AG09319 (cell line): ENCODE measurements at regions not wholly inside any gene's neighbourhood (a gene's known extent, or its start where the extent isn't known, plus 50 kb on each side); places are given as distances from the start of the nearest gene placed in this dataset.

Experiments
- DNase-seq: peaks from one replicate; pipeline ENCODE4 v3.0.0-alpha.2; 2010; ENCODE audit warnings: low read depth; ENCODE audit errors: extremely low read depth
- TF ChIP-seq, protein P1 (sequence below): IDR thresholded peaks from 2 replicates; pipeline ENCODE4 v1.5.1; 2011; ENCODE audit warnings: low read depth, mild to moderate bottlenecking, inconsistent platforms, low read length, moderate library complexity

- no peak for DNase-seq
- TF ChIP-seq, protein P1, sequence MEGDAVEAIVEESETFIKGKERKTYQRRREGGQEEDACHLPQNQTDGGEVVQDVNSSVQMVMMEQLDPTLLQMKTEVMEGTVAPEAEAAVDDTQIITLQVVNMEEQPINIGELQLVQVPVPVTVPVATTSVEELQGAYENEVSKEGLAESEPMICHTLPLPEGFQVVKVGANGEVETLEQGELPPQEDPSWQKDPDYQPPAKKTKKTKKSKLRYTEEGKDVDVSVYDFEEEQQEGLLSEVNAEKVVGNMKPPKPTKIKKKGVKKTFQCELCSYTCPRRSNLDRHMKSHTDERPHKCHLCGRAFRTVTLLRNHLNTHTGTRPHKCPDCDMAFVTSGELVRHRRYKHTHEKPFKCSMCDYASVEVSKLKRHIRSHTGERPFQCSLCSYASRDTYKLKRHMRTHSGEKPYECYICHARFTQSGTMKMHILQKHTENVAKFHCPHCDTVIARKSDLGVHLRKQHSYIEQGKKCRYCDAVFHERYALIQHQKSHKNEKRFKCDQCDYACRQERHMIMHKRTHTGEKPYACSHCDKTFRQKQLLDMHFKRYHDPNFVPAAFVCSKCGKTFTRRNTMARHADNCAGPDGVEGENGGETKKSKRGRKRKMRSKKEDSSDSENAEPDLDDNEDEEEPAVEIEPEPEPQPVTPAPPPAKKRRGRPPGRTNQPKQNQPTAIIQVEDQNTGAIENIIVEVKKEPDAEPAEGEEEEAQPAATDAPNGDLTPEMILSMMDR, result no peak
Measured at GRCh38 chrX:121932688-121933087, 885.3 kb downstream of the GLUD2 start.

DNA sequence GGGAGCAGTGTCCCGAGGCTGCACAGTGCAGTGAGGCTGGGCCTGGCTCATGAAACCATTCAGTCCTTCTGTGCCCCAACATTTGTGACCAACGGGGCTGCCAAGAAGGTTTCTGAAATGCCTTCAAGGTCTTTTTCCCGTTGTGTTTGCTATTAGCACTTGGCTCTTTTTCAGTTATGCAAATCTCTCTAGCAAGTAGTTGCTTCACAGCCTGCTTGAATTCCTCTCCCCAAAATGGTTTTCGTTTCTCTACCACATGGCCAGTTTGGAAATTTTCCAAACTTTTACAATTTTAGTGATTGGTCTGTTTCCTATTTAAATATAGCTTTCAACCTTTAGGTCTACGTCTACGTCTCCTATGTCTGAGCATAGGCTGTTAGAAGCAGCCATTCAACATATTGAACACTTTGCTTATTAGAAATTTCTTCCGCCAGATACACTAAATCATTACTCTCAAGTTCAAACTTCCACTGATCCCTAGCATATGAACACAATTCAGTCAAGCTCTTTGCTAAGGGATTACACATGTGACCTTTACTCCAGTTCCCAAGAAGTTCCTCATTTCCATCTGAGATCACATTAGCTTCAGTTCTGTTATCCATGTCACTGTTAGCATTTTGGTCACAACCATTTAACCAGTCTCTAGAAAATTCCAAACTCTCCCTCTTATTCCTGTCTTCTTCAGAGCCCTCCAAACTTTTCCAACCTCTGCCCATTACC lies 901.8 kb downstream of the GLUD2 start:
- DNase-seq, result no peak
- TF ChIP-seq, protein P1, result no peak

DNA sequence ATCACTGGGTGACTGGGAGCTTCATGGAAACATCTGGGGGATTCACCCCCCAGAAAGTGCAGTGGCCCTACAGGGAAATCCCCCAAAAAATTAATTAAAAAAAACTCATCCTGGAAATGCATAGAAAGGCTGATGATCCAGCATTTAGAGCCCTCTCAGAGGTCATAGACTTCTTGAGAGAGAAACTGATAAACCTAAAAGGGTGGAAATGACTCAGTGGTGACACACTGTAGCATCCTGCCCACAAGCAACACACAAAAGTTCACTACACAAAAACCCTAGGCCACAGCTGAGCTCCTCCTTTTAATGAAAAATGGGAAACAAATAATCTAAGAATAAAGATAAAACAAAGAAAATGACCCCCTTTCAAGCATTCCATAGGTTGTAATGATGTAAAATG lies 911.5 kb downstream of the GLUD2 start:
- TF ChIP-seq, protein P1, result no peak
- DNase-seq, result no peak

DNA sequence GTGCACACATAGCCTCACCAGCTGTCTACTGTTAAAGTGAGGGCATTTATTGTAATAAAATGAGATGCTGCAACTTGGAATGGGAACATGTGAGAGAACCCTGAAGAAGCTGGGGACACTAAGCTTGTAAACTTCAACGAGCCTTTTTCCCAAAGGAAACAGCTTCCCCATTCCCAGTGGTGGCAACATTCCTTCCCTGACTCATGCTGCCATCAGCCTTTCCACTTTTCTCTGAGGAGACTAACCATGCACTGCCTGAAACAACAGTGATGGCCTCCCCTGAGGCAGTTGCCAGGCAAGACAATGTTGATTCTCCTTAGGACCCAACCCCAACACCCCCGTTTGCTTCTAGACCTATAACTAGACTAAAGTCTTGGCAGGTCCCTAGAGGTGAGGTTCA lies 928.3 kb downstream of the GLUD2 start:
- TF ChIP-seq, protein P1, result no peak
- DNase-seq, result no peak

- DNase-seq, result peak; percentile 48
- TF ChIP-seq, protein P1, result no peak
Measured at GRCh38 chrX:121987163-121987562, 939.8 kb downstream of the GLUD2 start.

- TF ChIP-seq, protein P1, result no peak
- DNase-seq, result no peak
Measured at GRCh38 chrX:121987835-121988234, 940.4 kb downstream of the GLUD2 start.

DNA sequence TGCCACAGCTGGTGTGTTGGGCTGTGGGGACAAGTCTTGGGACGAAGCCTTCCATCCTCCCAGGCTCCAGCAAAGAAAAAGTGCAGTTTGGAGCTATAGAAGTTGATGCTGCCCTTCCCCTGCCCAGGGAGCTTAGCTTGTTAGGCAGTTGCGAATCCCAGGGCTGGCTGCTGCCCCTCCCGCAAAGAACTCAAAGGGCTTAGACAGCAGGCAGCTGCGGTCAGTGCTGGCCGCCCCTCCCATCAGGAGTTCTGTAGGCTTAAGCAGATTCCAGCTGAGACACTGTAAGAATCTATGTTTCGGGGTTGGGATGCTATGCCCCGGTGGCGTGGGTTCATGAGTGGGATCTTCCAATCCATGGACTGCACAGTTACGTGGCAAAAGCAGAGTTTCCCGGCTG lies 956.7 kb downstream of the GLUD2 start:
- TF ChIP-seq, protein P1, result no peak
- no peak for DNase-seq
